ENCODE measurements at regions not wholly inside any gene's neighbourhood (a gene's known extent, or its start where the extent isn't known, plus 50 kb on each side); places are given as distances from the start of the nearest gene placed in this dataset.

GRCh38 chr14:26791117-26791806 is 193.4 kb upstream of the NOVA1 start:
- TF ChIP-seq CTCF (IDR thresholded peaks at IDR 0.05; ENCODE audit: unreplicated experiment), result no peak
- Mint-ChIP-seq H3K9me3 (ENCODE audit: low read depth) (no peaks in the 10 kb centered on the region), H3K4me1 (ENCODE audit: low read depth) (no peaks in the 10 kb centered on the region), H3K36me3 (ENCODE audit: insufficient read depth) (no peaks in the 10 kb centered on the region), H3K27me3 (no peaks in the 10 kb centered on the region), H3K27ac (no peak overlapping the region), H3K4me3 (ENCODE audit: low read depth) (no peak overlapping the region)
- DNase-seq (ENCODE audit: low spot score, unreplicated experiment), result no peak

GRCh38 chr14:26794731-26795130 is 196.9 kb upstream of the NOVA1 start:
- no peaks in the 10 kb centered on the region for H3K27me3 Mint-ChIP-seq
- DNase-seq (ENCODE audit: low spot score, unreplicated experiment), result no peak
- no peak overlapping the region for H3K27ac Mint-ChIP-seq
- H3K36me3 Mint-ChIP-seq (ENCODE audit: insufficient read depth), result no peaks in the 10 kb centered on the region
- no peak overlapping the region for H3K4me3 Mint-ChIP-seq (ENCODE audit: low read depth)
- TF ChIP-seq CTCF (IDR thresholded peaks at IDR 0.05; ENCODE audit: unreplicated experiment), result no peak
- no peaks in the 10 kb centered on the region for H3K9me3 Mint-ChIP-seq (ENCODE audit: low read depth)
- no peaks in the 10 kb centered on the region for H3K4me1 Mint-ChIP-seq (ENCODE audit: low read depth)

- Mint-ChIP-seq H3K27ac (no peak overlapping the region), H3K9me3 (ENCODE audit: low read depth) (peaks cover 12% of the 10 kb centered on the region), H3K27me3 (no peaks in the 10 kb centered on the region), H3K36me3 (ENCODE audit: insufficient read depth) (no peaks in the 10 kb centered on the region), H3K4me1 (ENCODE audit: low read depth) (no peaks in the 10 kb centered on the region), H3K4me3 (ENCODE audit: low read depth) (no peak overlapping the region)
- no peak for DNase-seq (ENCODE audit: low spot score, unreplicated experiment)
- TF ChIP-seq CTCF (IDR thresholded peaks at IDR 0.05; ENCODE audit: unreplicated experiment), result no peak
Observed at GRCh38 chr14:26808407-26808806, 210.6 kb upstream of the NOVA1 start.

- Mint-ChIP-seq H3K9me3 (ENCODE audit: low read depth) (peaks cover under 1% of the 10 kb centered on the region), H3K27me3 (no peaks in the 10 kb centered on the region)
- TF ChIP-seq CTCF (IDR thresholded peaks at IDR 0.05; ENCODE audit: unreplicated experiment), result no peak
Observed at GRCh38 chr14:26810631-26811030, 212.8 kb upstream of the NOVA1 start.

GRCh38 chr14:26811756-26812305 is 214.0 kb upstream of the NOVA1 start:
- Mint-ChIP-seq H3K36me3 (ENCODE audit: insufficient read depth) (no peaks in the 10 kb centered on the region), H3K4me3 (ENCODE audit: low read depth) (no peak overlapping the region)
- no peak for TF ChIP-seq CTCF (IDR thresholded peaks at IDR 0.05; ENCODE audit: unreplicated experiment)

More at GRCh38 chr14:26810631-26811030, 212.8 kb upstream of the NOVA1 start:
- DNase-seq (ENCODE audit: low spot score, unreplicated experiment), result no peak
- no peak overlapping the region for H3K27ac Mint-ChIP-seq
- H3K4me3 Mint-ChIP-seq (ENCODE audit: low read depth), result no peak overlapping the region
- H3K36me3 Mint-ChIP-seq (ENCODE audit: insufficient read depth), result no peaks in the 10 kb centered on the region
- H3K4me1 Mint-ChIP-seq (ENCODE audit: low read depth), result no peaks in the 10 kb centered on the region

More at GRCh38 chr14:26811756-26812305, 214.0 kb upstream of the NOVA1 start:
- Mint-ChIP-seq H3K9me3 (ENCODE audit: low read depth) (no peaks in the 10 kb centered on the region), H3K27me3 (no peaks in the 10 kb centered on the region), H3K4me1 (ENCODE audit: low read depth) (no peaks in the 10 kb centered on the region), H3K27ac (no peak overlapping the region)
- no peak for DNase-seq (ENCODE audit: low spot score, unreplicated experiment)

Data from progenitor cell of endocrine pancreas (in vitro differentiated cells).